Adrenal gland (tissue), 5 donors: ENCODE measurements at regions not wholly inside any gene's neighbourhood (a gene's known extent, or its start where the extent isn't known, plus 50 kb on each side); places are given as distances from the start of the nearest gene placed in this dataset.

ENCODE experiments used
- POLR2A ChIP-seq, 2 donors: fragments of 450-650 bp; IDR thresholded peaks; one replicate each; pipeline ENCODE4 v1.6.1; 2017; ENCODE audit warnings: antibody characterized with exemption in 2 of 2, mild to moderate bottlenecking in 2 of 2, moderate library complexity in 1 of 2
- TF ChIP-seq, protein P1 (sequence below), 6 experiments: fragments of 450-650 bp in 4 of 6; fragments of 200-600 bp in 2 of 6; sonication (generic) in 1 of 6; IDR thresholded peaks; 1 replicate in 5 of 6; 2 replicates in 1 of 6; pipeline versions ENCODE4 v1.5.1 to v1.8.0; 2016 to 2021; ENCODE audit warnings: antibody characterized with exemption in 6 of 6, mild to moderate bottlenecking in 2 of 6, moderate library complexity in 1 of 6
- donor health status: DM: no; HTN: no; CAD: no.

DNA sequence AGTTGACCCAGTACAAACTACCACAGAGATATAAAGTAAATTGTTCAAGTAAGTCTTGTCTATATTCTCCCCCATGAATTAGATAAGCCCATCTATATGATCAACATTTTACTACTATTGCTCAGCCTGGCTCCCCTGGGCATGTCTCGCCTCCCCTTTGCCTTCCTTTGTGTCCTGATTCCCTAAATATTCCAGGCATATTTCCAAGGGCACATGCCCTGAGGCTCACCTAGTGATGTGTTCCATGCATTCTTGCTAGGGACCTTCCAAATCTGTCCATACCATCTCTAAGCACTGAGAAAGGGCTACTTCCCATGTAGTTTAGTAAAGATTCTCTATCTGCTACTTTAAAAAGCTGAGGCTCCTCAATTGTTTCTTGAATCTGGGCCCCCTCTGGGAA, 163.1 kb upstream of the ADRA1D start:
- no peak for TF ChIP-seq POLR2A (IDR thresholded peaks at IDR 0.05)
- TF ChIP-seq, protein P1, sequence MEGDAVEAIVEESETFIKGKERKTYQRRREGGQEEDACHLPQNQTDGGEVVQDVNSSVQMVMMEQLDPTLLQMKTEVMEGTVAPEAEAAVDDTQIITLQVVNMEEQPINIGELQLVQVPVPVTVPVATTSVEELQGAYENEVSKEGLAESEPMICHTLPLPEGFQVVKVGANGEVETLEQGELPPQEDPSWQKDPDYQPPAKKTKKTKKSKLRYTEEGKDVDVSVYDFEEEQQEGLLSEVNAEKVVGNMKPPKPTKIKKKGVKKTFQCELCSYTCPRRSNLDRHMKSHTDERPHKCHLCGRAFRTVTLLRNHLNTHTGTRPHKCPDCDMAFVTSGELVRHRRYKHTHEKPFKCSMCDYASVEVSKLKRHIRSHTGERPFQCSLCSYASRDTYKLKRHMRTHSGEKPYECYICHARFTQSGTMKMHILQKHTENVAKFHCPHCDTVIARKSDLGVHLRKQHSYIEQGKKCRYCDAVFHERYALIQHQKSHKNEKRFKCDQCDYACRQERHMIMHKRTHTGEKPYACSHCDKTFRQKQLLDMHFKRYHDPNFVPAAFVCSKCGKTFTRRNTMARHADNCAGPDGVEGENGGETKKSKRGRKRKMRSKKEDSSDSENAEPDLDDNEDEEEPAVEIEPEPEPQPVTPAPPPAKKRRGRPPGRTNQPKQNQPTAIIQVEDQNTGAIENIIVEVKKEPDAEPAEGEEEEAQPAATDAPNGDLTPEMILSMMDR (IDR thresholded peaks at IDR 0.05): no peak
